Nephron progenitor cell (in vitro differentiated cells): ENCODE measurements at regions not wholly inside any gene's neighbourhood (a gene's known extent, or its start where the extent isn't known, plus 50 kb on each side); places are given as distances from the start of the nearest gene placed in this dataset.

Experiments used
- DNase-seq: peaks from one replicate; pipeline ENCODE4 v3.0.0; 2021
- H3K27ac Mint-ChIP-seq: 2 replicates; pipeline ENCODE4 v1.8.0; 2021; ENCODE audit warnings: mild to moderate bottlenecking, moderate library complexity, mixed read lengths
- H3K27me3 Mint-ChIP-seq: 2 replicates; pipeline ENCODE4 v1.8.0; 2021; ENCODE audit warnings: mild to moderate bottlenecking, low read depth, mixed read lengths; ENCODE audit not compliant: poor library complexity
- H3K36me3 Mint-ChIP-seq: 2 replicates; pipeline ENCODE4 v1.8.0; 2021; ENCODE audit warnings: low read depth, mixed read lengths
- H3K4me1 Mint-ChIP-seq: 2 replicates; pipeline ENCODE4 v1.8.0; 2021; ENCODE audit warnings: mixed read lengths
- H3K4me3 Mint-ChIP-seq: 2 replicates; pipeline ENCODE4 v1.8.0; 2021; ENCODE audit warnings: mild to moderate bottlenecking, moderate library complexity, mixed read lengths
- H3K9me3 Mint-ChIP-seq: 2 replicates; pipeline ENCODE4 v1.8.0; 2021; ENCODE audit warnings: mild to moderate bottlenecking, moderate library complexity, mixed read lengths
- CTCF ChIP-seq: fragments of 200-600 bp; sonication (generic); IDR thresholded peaks from 2 replicates; pipeline ENCODE4 v1.5.0; 2021; ENCODE audit warnings: antibody characterized with exemption

GRCh38 chr2:225766431-225766830, 366.9 kb downstream of the NYAP2 start:
- no peaks in the 10 kb centered on the region for H3K36me3 Mint-ChIP-seq
- no peak for DNase-seq
- peaks cover 6% of the 10 kb centered on the region for H3K4me1 Mint-ChIP-seq
- H3K4me3 Mint-ChIP-seq, result no peak overlapping the region
- H3K27me3 Mint-ChIP-seq, result no peaks in the 10 kb centered on the region
- TF ChIP-seq CTCF, result no peak
- no peak overlapping the region for H3K27ac Mint-ChIP-seq
- no peaks in the 10 kb centered on the region for H3K9me3 Mint-ChIP-seq

GRCh38 chr2:225765820-225766219, 366.3 kb downstream of the NYAP2 start:
- H3K27me3 Mint-ChIP-seq, result no peaks in the 10 kb centered on the region
- no peak overlapping the region for H3K27ac Mint-ChIP-seq
- DNase-seq, result no peak
- no peaks in the 10 kb centered on the region for H3K36me3 Mint-ChIP-seq
- H3K4me3 Mint-ChIP-seq, result no peak overlapping the region
- peaks cover 6% of the 10 kb centered on the region for H3K4me1 Mint-ChIP-seq
- no peaks in the 10 kb centered on the region for H3K9me3 Mint-ChIP-seq
- no peak for TF ChIP-seq CTCF

DNA sequence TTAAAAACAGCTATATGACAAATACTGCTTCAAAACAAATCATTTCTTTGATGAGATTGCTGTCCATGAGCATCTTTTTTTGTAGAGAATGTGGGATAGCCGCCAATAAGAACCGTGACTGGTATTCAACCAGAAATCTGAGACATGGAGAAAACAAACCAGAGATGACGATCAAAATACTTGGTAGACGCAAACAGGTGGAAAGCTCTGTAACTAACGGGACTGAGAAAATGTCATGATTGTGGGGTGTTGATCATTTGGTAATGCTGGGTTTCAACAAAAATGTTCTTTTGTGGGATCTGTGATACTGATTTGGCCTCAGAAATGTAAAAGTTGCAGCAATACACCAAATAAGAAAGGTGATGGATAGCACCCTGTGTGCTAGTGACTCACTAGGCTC, 364.8 kb downstream of the NYAP2 start:
- Mint-ChIP-seq H3K36me3 (no peaks in the 10 kb centered on the region), H3K4me3 (no peak overlapping the region), H3K27ac (no peak overlapping the region), H3K27me3 (no peaks in the 10 kb centered on the region), H3K9me3 (no peaks in the 10 kb centered on the region), H3K4me1 (peaks cover 6% of the 10 kb centered on the region)
- no peak for TF ChIP-seq CTCF
- DNase-seq, result no peak

- H3K9me3 Mint-ChIP-seq, result no peaks in the 10 kb centered on the region
- TF ChIP-seq CTCF, result no peak
- H3K36me3 Mint-ChIP-seq, result no peaks in the 10 kb centered on the region
- DNase-seq, result peak; percentile 12
- no peaks in the 10 kb centered on the region for H3K27me3 Mint-ChIP-seq
- H3K4me1 Mint-ChIP-seq, result peaks cover 6% of the 10 kb centered on the region
- no peak overlapping the region for H3K4me3 Mint-ChIP-seq
- peak overlapping the region; percentile 25 for H3K27ac Mint-ChIP-seq
These were observed 364.2 kb downstream of the NYAP2 start for GRCh38 chr2:225763711-225764110.

GRCh38 chr2:225761396-225761795, 361.9 kb downstream of the NYAP2 start:
- Mint-ChIP-seq H3K4me3 (no peak overlapping the region), H3K4me1 (peaks cover 6% of the 10 kb centered on the region), H3K9me3 (no peaks in the 10 kb centered on the region), H3K27ac (no peak overlapping the region), H3K27me3 (no peaks in the 10 kb centered on the region), H3K36me3 (no peaks in the 10 kb centered on the region)
- DNase-seq, result no peak
- TF ChIP-seq CTCF, result no peak

DNA sequence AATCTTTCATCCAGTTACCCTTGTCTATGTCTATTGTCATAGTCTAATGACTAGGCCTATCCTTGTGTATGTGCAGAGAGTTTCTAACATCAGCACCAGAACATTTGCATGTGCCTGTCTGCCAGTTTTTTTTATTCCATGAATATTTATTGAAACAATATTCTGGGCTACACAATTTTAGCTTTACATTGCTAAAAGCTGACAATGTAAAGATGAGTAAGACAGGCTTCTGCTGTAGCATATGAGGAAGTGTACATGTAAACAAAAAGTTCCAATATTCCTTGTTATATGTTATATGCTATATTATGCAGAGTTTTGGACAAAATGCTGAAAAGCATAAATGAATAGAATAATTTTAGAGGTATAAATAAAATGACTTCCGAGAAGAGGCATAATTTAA, 357.7 kb downstream of the NYAP2 start:
- Mint-ChIP-seq H3K4me1 (no peaks in the 10 kb centered on the region), H3K27ac (no peak overlapping the region), H3K27me3 (no peaks in the 10 kb centered on the region), H3K36me3 (no peaks in the 10 kb centered on the region), H3K4me3 (no peak overlapping the region), H3K9me3 (no peaks in the 10 kb centered on the region)
- DNase-seq, result no peak
- no peak for TF ChIP-seq CTCF
